ENCODE measurements at regions not wholly inside any gene's neighbourhood (a gene's known extent, or its start where the extent isn't known, plus 50 kb on each side); places are given as distances from the start of the nearest gene placed in this dataset.
"Not testable (repeated sequence)": the region's sequence is repeated elsewhere in the genome, so short reads cannot be mapped to it uniquely, and the experiment has no call there.

- peak; percentile 5 for DNase-seq (ENCODE audit: low spot score)
These were observed 532.8 kb downstream of the XYLT1 start for GRCh38 chr16:16938009-16938408.

GRCh38 chr16:16938980-16939379 is 531.8 kb downstream of the XYLT1 start:
- no peak for DNase-seq (ENCODE audit: low spot score)

- no peak for DNase-seq (ENCODE audit: low spot score)
These were observed 530.4 kb downstream of the XYLT1 start for GRCh38 chr16:16940351-16940750.

GRCh38 chr16:16942849-16943248 is 527.9 kb downstream of the XYLT1 start:
- DNase-seq (ENCODE audit: low spot score): not testable (repeated sequence)

- no peak for DNase-seq (ENCODE audit: low spot score)
These were observed 525.6 kb downstream of the XYLT1 start for GRCh38 chr16:16945207-16945606.

- no peak for DNase-seq (ENCODE audit: low spot score)
These were observed 514.4 kb downstream of the XYLT1 start for GRCh38 chr16:16956376-16956775.

- DNase-seq (ENCODE audit: low spot score): no peak
These were observed 510.0 kb downstream of the XYLT1 start for GRCh38 chr16:16960785-16961184.

GRCh38 chr16:16966439-16966838 is 504.3 kb downstream of the XYLT1 start:
- DNase-seq (ENCODE audit: low spot score): no peak

GRCh38 chr16:16971042-16971441 is 499.7 kb downstream of the XYLT1 start:
- DNase-seq (ENCODE audit: low spot score): no peak

GRCh38 chr16:16972831-16973230 is 497.9 kb downstream of the XYLT1 start:
- no peak for DNase-seq (ENCODE audit: low spot score)

- DNase-seq (ENCODE audit: low spot score): no peak
These were observed 496.8 kb downstream of the XYLT1 start for GRCh38 chr16:16973707-16974591.

GRCh38 chr16:16982614-16983013 is 488.1 kb downstream of the XYLT1 start:
- no peak for DNase-seq (ENCODE audit: low spot score)

- no peak for DNase-seq (ENCODE audit: low spot score)
These were observed 487.2 kb downstream of the XYLT1 start for GRCh38 chr16:16983582-16983981.

GRCh38 chr16:16984091-16984490 is 486.7 kb downstream of the XYLT1 start:
- DNase-seq (ENCODE audit: low spot score): not testable (repeated sequence)

- DNase-seq (ENCODE audit: low spot score): no peak
These were observed 485.1 kb downstream of the XYLT1 start for GRCh38 chr16:16985707-16986106.

GRCh38 chr16:16988963-16989362 is 481.8 kb downstream of the XYLT1 start:
- DNase-seq (ENCODE audit: low spot score): no peak

GRCh38 chr16:16989368-16989767 is 481.4 kb downstream of the XYLT1 start:
- DNase-seq (ENCODE audit: low spot score): no peak

GRCh38 chr16:16991711-16992110 is 479.0 kb downstream of the XYLT1 start:
- DNase-seq (ENCODE audit: low spot score): no peak

- DNase-seq (ENCODE audit: low spot score): no peak
These were observed 477.6 kb downstream of the XYLT1 start for GRCh38 chr16:16992975-16993765.

- no peak for DNase-seq (ENCODE audit: low spot score)
These were observed 475.9 kb downstream of the XYLT1 start for GRCh38 chr16:16994831-16995230.

- no peak for DNase-seq (ENCODE audit: low spot score)
These were observed 473.9 kb downstream of the XYLT1 start for GRCh38 chr16:16996827-16997226.

- no peak for DNase-seq (ENCODE audit: low spot score)
These were observed 473.4 kb downstream of the XYLT1 start for GRCh38 chr16:16997349-16997748.

- no peak for DNase-seq (ENCODE audit: low spot score)
These were observed 469.3 kb downstream of the XYLT1 start for GRCh38 chr16:17001471-17001870.
